AG04450 (cell line): ENCODE measurements at regions not wholly inside any gene's neighbourhood (a gene's known extent, or its start where the extent isn't known, plus 50 kb on each side); places are given as distances from the start of the nearest gene placed in this dataset.

Source experiments
- CTCF ChIA-PET: fragments of 300-600, 350-600 bp; formaldehyde crosslinking; extraction: SDS; loops from one replicate; lab custom pipeline; 2022; ENCODE audit warnings: antibody characterized with exemption, inconsistent platforms; lab: Charles Lee
- POLR2A ChIA-PET: fragments of 350-600 bp; formaldehyde crosslinking; extraction: SDS; loops from one replicate; lab custom pipeline; 2021; ENCODE audit warnings: antibody characterized with exemption, inconsistent platforms; lab: Yijun Ruan, JAX
- DNase-seq: peaks from one replicate; pipeline ENCODE4 v3.0.0-alpha.2; 2011; ENCODE audit warnings: low read depth, low spot score
- H3K27ac ChIP-seq: one replicate; pipeline ENCODE4 v1.5.1; 2012; ENCODE audit warnings: low read depth, low read length, control low read depth
- H3K27me3 ChIP-seq: one replicate; pipeline ENCODE4 v1.6.0; 2012; ENCODE audit warnings: low read length; ENCODE audit not compliant: control insufficient read depth, insufficient read depth
- H3K4me3 ChIP-seq: 2 replicates; pipeline ENCODE4 v1.5.1; 2011; ENCODE audit warnings: mild to moderate bottlenecking, low read depth, low read length, control low read depth
- H3K9me3 ChIP-seq: 2 replicates; pipeline ENCODE4 v1.5.1; 2012; ENCODE audit warnings: low read length; ENCODE audit not compliant: control insufficient read depth, insufficient read depth
- CTCF ChIP-seq: IDR thresholded peaks from 2 replicates; pipeline ENCODE4 v1.5.1; 2011; ENCODE audit warnings: low read depth, low read length, control low read depth, inconsistent platforms

GRCh38 chr7:136326045-136326609, 349.0 kb upstream of the MTPN start:
- DNase-seq: no peak
- CTCF ChIA-PET: no interaction called here
- no peak overlapping the region for H3K4me3 ChIP-seq
- no peaks in the 10 kb centered on the region for H3K27me3 ChIP-seq
- no peaks in the 10 kb centered on the region; the same call in 1 of the 2 replicates for H3K9me3 ChIP-seq
- POLR2A ChIA-PET: no interaction called here
- no peak overlapping the region for H3K27ac ChIP-seq
- no peak for TF ChIP-seq CTCF

GRCh38 chr7:136325578-136325977, 348.4 kb upstream of the MTPN start:
- TF ChIP-seq CTCF: no peak
- CTCF ChIA-PET: no interaction called here

GRCh38 chr7:136325027-136325426, 347.9 kb upstream of the MTPN start:
- Histone ChIP-seq H3K27me3 (no peaks in the 10 kb centered on the region), H3K4me3 (no peak overlapping the region), H3K9me3 (no peaks in the 10 kb centered on the region; the same call in 1 of the 2 replicates), H3K27ac (no peak overlapping the region)
- ChIA-PET POLR2A (no interaction called here), CTCF (no interaction called here)
- DNase-seq: no peak
- no peak for TF ChIP-seq CTCF

More at GRCh38 chr7:136325578-136325977, 348.4 kb upstream of the MTPN start:
- H3K4me3 ChIP-seq: no peak overlapping the region
- no peak for DNase-seq
- no peaks in the 10 kb centered on the region; the same call in 1 of the 2 replicates for H3K9me3 ChIP-seq
- H3K27me3 ChIP-seq: no peaks in the 10 kb centered on the region
- H3K27ac ChIP-seq: no peak overlapping the region
- POLR2A ChIA-PET: no interaction called here

- no peak overlapping the region for H3K4me3 ChIP-seq
- H3K27me3 ChIP-seq: no peaks in the 10 kb centered on the region
- DNase-seq: no peak
- POLR2A ChIA-PET: no interaction called here
- H3K9me3 ChIP-seq: no peaks in the 10 kb centered on the region; the same call in 1 of the 2 replicates
- CTCF ChIA-PET: no interaction called here
- no peak for TF ChIP-seq CTCF
- H3K27ac ChIP-seq: no peak overlapping the region
Measured at GRCh38 chr7:136324073-136324704, 347.0 kb upstream of the MTPN start.

GRCh38 chr7:136312592-136312991, 335.4 kb upstream of the MTPN start:
- Histone ChIP-seq H3K27ac (no peak overlapping the region), H3K27me3 (no peaks in the 10 kb centered on the region), H3K4me3 (no peak overlapping the region), H3K9me3 (no peaks in the 10 kb centered on the region)
- no peak for TF ChIP-seq CTCF
- POLR2A ChIA-PET: no interaction called here
- no peak for DNase-seq
- CTCF ChIA-PET: no interaction called here
